ENCODE measurements at regions not wholly inside any gene's neighbourhood (a gene's known extent, or its start where the extent isn't known, plus 50 kb on each side); places are given as distances from the start of the nearest gene placed in this dataset.
A peak's percentile ranks its signal among the peaks of the same experiment; 100 is the strongest.

DNA sequence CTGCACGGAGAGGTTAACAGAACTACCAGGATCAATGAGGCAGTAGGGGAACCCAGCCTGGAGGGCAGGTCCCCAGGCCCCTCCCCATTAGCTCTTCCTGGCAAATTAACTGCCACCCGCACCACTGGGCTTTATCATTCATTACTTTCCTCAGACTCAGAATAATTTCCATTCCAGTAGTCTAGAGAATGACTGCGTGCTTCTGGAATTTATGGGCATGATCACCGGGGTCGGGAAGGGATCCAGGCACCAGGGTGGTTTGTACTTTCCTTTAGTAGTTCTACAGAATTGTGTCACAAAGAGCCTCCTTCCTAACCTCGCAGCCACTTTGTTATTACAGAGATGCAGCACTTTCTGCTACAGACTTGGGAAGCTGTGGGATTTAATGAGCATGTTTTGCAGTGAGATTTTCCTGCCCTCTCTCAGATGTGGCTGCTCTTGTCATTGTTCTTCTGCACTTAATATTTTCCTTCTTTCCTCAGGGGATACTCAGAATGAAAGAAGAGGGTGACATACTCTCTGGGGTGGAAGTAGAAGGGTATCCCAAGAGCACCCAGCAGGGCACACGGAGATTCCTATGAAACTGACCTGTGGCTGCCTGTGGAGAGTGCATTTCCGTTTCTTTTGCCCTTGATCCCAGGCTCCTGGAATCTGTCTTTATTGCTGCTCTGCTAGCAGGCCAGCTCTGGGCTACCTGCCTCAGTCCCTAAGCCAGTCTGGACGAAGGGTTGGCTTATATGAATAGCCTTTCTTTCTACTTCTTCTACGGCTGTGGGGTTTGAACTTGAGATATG is 285.0 kb upstream of the SLC10A2 start:
- DNase-seq = peak; percentile 79

DNA sequence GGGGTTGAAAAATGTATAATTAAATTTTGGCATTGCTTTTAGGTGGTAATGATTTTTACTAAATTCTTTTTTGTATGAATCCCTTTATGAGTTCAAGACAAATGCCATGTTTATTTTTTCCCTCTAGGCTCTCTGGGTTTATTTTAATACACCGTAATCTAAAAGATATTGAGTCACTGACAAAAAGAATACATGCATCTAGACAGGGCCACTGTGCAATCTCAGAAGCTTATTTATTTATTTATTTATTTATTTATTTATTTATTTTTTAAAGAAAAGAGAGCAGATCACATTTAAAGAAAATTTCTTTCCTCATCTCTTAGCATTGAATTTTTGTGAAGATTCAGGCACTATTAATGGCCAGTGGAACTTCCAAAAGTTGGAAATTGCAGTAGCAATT is 283.9 kb upstream of the SLC10A2 start:
- no peak for DNase-seq

DNA sequence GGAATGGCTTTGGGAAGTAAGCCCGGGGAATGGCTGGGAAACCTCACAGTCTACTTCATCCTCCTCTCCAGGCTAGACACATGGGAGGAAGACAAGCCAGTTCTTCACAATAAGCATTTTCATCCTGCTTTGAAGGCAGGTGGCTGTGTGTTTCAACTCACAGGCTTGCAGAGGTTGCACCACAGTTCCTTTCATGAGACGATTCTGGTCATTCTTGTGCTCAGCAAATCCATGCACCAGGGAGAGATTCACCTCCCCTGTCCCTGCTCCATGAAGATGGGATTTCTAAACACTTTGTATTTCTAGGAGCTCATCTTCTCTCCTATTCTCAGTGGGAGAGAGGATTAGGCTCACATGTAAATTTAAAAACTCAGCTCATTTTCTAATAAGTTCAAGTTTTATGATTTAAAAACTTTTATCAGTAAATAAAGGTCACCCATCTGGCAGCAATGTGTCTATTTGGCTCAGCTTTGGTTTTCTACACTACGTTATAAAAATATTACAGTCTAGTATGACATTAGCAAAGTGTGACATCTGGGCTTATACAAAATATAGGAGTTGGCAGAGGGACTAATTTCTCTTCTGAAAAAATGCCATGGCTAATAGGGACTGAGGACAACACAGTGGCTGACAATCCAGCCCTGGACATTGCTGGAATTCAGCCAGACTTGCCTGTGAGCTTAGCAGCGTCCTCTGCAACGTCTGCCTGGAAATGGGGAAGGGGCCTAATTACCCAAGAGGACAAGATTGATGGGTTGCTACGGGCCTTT is 283.2 kb upstream of the SLC10A2 start:
- no peak for DNase-seq

DNA sequence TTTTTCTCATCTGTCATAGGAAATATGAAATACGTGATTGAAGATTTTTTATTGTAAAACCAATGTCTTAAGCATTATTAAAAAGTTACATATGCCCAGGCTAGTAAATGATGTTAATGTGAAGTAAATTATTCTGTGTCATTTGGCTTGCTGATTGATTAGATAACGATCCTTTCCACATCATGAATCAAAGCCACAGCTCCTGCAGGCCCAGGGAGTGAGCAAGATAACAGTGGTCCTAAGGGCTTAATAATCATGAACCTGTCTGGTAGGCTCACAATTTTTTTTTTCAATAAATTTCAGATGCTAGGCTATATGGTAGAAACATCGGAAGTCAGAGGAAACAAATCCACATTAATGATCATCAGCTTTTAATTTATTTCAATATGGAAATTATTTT is 269.0 kb upstream of the SLC10A2 start:
- no peak for DNase-seq

DNA sequence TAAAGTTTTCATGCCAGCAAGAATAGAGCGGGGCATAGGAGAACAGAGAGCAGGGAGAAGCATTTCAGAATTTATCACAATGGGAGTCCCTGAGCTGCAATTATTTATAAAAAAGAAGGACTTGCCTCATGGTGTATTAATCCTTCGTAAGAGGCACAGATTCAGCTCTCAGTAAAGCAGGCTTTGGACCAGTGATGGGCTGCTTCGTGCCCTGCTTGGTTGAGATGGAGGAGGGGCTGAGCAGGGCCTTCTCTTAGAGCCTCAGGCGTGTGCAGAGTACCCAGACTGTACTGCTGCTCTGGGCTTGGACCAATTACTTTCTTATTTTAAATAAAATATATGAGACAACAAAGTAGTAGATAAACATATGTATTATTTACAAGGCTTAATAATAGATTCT is 265.7 kb upstream of the SLC10A2 start:
- no peak for DNase-seq

DNA sequence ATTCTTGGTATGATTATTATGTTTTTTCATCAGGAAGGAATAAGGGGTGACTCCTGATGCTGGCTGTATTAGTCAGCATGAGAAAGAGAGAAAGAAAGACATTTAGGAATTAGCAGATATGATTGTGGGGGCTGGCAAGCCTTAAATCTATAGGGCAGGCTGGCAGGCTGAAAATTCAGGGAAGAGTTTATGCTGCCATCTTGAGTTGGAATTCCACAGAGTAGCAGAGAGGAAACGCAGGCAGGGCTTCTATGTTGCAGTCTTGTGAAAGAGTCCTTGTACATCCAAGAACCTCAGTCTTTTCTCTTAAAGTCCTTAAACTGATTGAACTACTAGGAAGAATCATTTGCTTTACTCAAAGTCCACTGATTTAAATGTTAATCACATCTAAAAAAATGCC is 262.7 kb upstream of the SLC10A2 start:
- DNase-seq = no peak

DNA sequence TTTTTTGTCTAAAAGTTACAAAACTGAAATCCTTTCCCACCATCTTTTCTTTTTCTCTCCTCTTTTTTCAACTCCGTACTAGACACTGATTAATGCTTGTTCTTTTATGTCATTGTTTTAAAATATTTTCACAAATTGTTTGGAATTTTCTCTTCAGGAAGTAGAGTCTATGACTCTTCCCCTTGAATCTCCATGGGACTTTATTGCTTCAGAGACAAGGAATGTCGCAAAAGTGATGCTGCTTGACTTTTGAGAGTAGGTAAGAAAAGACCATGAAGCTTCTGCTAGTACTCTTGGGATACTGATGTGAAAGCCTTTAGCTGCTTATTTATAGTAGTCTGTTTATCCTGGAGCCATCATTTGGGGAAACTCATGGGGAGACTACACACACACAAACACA is 260.1 kb upstream of the SLC10A2 start:
- DNase-seq = no peak

DNA sequence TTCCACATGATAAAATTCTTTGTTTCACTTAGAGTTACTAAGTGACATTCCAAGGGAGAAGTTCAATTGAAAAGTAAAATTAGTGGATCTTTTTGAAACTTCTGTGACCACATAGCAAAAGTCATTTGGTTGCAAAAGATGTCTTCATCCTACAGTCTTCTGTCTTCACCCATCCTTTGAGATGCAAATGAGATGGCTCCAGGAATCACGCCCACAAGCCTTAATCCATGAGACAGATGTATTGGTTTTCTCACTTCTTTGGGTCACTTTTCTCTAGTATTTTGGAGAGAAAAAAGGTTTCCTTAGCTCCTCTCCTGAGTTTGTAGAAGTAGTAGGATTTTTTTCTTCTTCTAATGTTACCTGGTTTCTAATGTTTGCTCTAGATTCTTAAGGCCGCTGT is 259.5 kb upstream of the SLC10A2 start:
- DNase-seq = no peak

DNA sequence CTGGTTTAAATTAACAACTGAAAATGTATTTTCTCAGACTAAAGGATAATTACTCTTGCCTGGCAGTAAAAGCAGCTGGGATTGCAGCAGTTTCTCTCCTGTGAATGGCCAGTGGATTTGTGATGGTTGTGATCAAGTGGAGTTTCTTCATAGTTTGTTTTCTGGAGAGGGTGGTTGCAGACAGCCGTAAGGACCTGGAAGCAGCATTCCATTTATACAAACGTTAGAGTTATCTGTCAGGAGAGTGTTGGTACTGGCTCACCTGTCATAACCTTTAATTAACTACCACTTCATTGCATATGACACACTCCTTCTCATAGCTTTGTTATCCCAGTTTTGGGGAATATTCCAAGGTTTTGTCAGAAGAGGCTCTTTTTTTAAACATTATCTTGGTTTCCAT is 258.4 kb upstream of the SLC10A2 start:
- peak; percentile 6 for DNase-seq

DNA sequence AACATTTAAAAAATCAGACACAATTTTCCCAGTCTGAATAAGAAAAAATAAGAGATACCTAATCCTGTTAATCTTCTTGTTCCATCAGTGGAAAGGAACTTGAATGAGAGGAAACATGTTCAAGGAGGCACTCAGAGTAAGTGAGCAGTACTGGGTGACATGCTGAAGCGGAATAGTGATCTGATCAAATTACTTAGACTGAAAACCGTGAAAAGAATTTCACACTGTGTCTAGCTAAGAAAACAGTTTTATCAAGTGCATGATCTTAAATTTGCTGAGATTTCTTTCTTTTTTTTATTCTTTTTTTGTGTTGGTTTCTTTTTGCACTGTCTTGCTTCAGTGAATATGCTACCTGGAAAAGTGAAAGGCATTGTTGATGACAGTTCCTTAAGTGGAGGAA is 249.5 kb upstream of the SLC10A2 start:
- DNase-seq = no peak

DNA sequence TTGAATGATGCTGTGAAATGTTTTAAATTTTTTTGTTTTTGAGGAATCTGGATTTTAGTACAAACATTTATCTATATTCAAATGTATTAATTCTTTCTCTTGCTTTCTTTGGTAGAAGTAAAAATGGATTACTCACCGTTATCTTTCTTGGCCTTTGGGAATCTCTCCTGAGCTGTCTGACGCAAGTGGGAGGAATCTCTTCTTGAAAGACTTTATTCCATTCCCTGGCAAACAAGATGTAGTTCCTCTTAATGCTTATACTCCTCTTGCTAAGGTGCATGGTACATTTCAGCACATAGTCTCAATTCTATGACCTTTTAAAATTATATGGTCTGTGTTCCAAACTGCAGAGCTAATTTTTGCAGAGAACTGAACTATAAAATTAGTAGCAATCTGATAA is 246.2 kb upstream of the SLC10A2 start:
- DNase-seq = no peak

DNA sequence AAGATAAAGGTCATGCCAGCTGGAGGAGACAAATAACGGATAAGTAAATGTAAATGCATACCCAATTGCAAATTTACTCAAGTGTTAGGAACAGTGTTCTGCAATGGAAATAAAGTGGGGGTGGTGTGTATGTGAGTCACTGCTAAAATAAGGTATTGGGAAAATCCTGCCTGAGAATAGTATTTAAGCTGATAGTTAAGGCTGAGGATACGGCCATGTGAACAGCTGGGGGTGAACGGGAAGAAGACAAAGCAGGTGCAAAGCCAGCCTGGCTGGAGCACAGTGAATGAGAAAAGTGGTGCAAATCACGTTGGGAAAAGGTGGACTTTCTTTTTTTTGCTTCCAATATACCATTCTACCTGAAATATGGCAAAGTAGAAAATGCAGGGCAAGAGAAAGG is 242.4 kb upstream of the SLC10A2 start:
- DNase-seq = no peak

DNA sequence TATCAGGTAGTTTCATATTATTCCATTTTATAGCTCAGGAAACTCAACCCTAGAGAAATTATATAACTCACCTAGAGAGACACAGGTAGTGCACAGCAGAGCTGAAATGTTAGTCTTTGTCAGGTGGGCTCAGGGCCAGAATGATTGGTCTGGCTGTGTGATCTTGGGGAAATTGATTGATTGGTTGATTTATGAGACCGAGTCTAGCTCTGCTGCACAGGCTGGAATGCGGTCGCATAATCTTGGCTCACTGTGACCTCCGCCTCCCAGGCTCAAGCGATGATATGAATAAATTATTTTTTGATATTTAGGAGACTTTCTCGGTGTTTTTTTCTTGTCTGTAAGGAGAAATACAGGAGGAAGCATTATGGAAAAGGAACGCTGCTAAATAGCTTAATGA is 239.9 kb upstream of the SLC10A2 start:
- no peak for DNase-seq

DNA sequence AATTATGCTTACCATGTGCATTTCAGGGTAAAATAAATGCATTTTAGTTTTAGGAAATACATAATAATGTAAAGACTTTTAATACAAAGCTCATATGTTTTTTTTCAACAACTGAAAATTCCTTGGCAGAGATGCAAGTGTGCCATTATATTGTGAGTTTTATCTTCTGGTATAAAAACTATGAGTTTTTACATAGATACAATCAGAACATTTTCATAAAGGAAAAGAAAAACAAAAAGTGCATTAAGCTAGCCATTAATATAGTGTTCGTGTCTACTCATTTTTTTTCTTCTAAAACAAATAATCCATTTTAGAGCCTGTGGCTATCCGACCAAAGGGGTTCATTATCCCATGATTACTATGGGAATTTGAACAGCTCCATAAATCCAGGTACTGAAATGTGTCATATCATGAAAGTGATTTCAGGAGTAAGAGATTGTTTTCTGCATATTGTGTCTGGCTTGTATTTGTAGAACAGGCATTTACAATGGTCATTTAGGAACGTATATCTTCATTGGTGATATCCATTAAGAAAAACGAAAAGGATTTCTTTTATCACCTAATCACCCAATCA is 236.9 kb upstream of the SLC10A2 start:
- no peak for DNase-seq

DNA sequence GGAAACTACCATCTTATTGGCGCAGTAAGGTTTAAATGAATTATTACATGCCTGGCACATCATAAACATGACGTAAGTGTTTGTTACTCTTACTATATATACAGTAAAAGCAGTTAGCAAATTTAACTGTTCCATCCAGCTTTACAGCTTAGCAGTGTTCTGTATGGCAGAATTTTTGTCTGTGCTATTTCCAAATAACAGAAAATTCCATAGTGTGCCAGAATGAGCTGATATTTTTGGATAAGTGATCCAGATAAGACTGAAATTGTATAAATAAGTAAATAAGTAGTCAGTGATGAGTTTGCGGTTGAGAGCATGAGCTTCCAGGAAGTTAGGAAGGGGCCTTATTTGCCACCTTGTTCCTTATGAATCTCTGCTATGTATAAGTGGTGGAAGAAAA is 236.5 kb upstream of the SLC10A2 start:
- DNase-seq = no peak

DNA sequence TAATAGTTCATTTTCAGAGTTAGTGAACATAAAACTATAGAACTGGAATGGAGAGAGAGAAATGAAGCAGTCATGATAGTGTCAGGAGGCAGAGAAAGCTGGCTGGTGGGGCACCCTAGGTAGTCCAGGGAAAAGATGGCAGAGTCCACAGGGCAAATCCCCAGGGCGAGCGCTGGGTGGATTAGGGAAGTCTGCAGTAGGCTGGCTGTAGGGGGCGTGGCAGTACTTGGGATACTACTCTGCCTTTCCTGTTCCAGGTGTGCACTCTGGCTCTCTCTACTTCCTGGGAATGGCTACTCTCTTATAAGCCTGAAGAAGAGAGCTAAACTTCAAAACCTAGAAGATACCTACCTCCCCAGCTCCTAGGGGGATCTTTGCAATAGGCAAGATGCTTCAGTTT is 232.9 kb upstream of the SLC10A2 start:
- no peak for DNase-seq

DNA sequence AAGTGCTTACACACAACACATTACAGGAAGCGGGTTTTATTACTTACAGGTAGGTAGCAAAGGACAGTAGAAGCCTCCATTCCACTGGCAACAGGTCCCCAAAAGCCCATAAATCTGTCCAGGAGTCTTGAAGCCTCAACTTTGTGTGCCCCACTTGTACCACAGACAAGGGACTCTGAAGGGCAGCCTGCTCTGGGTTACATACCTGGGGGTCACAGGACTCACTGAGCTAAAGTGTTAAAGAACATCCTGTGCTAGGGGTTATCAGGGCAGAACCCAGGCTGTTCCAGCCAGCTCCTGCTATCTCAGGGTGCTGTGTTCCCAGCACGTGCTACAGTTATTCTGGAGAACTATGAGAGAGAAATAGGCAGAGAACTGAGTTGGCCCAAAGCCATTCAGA is 230.9 kb upstream of the SLC10A2 start:
- DNase-seq = no peak

DNA sequence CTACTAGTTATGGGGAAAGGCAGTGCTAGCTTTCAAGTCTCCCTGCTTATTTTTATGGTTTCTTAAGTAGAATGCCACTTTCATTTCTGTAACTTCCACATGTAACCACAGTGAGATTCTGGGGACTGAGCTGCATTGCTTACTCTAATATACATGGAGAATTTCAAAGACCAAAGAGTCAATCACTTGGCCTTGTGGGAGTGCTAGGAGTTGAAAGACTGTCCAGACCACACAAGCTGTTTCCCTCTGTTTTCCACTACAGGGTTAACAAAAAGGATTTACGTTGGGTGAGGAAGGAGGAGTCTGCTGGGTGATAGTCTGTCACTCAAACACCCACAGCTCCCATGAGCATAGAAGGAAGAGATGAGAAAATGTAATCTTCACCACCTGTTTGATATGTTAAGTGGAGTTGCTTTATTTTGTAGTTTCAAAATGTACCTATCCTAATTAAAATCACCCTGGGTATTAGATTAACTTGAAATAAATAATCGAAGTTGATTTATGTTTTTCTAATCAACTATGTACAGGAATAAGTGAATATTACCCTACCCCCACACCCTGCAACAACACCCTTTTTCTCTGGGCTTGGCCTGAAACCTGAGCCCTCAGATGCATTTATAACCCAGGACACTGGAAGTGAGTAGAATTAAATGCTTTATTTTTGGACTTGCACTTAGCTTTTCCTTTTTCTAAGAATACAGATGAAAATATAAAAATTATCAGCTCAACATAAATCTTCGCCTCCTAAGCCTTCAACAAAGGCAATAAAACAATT is 225.8 kb upstream of the SLC10A2 start:
- DNase-seq = no peak

DNA sequence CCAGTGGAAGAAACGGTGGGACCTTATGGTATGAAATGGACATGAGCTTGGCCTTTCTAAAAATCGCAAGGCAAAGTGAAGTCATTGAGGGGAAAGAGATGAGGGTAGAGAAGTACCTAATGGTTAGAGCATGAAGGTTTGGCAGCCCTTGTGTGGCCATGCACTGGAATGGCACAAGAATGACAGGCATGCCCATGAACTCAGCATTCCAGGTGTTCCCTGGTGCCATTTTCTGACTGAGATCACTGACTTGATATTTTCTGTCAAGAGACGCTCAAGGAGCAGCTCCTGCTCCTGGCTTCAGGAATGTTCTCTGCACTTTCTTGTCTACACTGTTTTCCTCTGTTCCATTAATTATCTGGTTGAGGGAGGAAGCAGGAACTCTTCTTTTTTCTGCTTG is 225.0 kb upstream of the SLC10A2 start:
- DNase-seq = no peak

DNA sequence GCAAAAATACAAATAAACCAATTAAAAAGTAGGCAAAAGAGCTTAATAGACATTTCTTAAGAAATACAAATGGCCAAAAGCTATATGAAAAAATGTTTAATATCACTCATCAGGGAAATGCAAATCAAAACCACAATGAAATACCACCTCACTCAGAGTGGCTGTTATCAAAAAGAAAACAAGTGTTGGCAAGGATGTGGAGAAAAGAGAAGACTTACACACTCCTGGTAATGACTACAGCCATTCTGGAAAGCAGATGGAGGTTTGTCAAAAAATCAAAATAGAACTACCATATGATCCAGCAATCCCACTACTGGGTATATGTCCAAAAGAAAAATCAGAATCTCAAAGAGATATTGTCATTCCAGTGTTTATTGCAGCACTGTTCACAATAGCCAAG is 223.5 kb upstream of the SLC10A2 start:
- DNase-seq = peak; percentile 26

DNA sequence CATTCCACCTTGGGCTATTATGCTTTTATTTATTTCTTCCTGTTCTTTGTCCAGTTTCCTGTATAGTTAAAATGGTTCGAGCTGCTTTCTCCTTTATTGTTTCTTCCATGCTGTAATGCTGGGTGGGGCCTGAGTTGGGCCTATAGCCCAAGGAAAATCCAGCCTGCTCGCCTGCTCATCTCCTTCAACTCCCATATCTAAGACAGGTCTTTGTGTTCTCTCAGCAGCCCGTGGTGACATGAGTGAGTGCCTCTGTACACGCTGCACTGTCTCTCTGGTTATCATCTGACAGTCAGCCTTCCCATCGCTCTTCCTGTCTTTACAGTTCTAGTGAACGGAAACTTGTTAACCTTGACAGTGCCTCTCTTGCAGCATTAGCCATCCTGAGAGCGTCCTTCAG is 221.9 kb upstream of the SLC10A2 start:
- DNase-seq = no peak

DNA sequence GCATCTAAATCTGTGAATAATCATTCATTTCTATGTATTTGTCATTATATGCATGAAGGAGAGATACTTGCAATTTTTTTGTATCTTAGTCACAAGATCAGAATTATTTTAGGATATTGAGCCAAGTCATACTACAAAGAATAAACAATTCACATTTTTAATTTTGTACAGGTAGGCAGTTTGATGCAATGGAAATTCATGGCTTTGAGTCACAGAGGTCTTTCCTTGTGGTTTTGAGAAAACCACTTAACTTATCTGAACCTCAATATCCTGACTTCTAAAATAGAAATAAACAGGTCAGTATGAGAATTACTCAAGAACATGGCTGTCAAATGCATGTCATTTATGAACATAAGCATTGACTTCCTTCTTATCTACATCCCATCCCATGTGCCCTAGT is 221.4 kb upstream of the SLC10A2 start:
- peak; percentile 48 for DNase-seq

DNA sequence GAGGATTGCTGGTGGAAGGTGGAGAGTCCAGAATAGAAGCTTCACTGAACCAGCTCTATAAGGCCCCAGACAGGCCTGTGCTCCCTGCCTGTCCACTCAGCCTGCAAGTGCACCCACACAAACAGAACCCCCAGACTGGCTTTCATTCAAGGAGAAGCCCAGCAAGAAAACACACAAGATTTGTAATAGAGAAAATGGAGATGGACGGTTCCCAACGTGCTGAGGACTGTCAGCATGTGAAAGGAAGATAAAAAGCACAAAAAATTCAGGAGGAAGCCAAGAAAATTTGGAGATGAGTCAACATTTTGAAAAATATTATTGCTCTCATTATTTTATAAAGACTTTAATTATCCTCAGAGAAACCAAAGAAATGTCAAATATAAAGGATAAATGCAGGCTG is 218.2 kb upstream of the SLC10A2 start:
- no peak for DNase-seq

Measured in fibroblast of skin of abdomen (primary cell).